Right ventricle myocardium superior (tissue), 1 donor: ENCODE measurements at regions not wholly inside any gene's neighbourhood (a gene's known extent, or its start where the extent isn't known, plus 50 kb on each side); places are given as distances from the start of the nearest gene placed in this dataset.
"Not testable (repeated sequence)": the region's sequence is repeated elsewhere in the genome, so short reads cannot be mapped to it uniquely, and the experiment has no call there.

Experiments
- ATAC-seq: fragments of 200-7000 bp; cut with Tn5 transposase; one replicate; pipeline ENCODE4 v1.9.1; 2020; ENCODE audit warnings: mild to moderate bottlenecking; ENCODE audit not compliant: poor library complexity
- DNase-seq: peaks from one replicate; pipeline ENCODE4 v3.0.0-alpha.2; 2020
- intact Hi-C: fragments of 100-400 bp; cut with DNase I; formaldehyde crosslinking; loops from one replicate; pipeline ENCODE4 v1.11.2; 2022
- donor health status: DM: no; HTN: yes; CAD: no; lungs with severe emphysema.

GRCh38 chr9:117649126-117649525, 55.1 kb upstream of the TLR4 start:
- DNase-seq: no peak
- ATAC-seq: no peak
- intact Hi-C loops: loop anchor here (10.0 kb wide), 1 partner anchor 136 kb away; no protein-coding TSS in a partner anchor

GRCh38 chr9:117644932-117645636, 59.1 kb upstream of the TLR4 start:
- intact Hi-C loops: loop anchor here (10.0 kb wide), 1 partner anchor 140 kb away; no protein-coding TSS in a partner anchor
- peak; percentile 71 for ATAC-seq
- no peak for DNase-seq

GRCh38 chr9:117644133-117644931, 59.9 kb upstream of the TLR4 start:
- intact Hi-C loops: loop anchor here (10.0 kb wide), 1 partner anchor 140 kb away; no protein-coding TSS in a partner anchor
- DNase-seq (peak; percentile 82), ATAC-seq (peak; percentile 89)

- no peak for ATAC-seq
- DNase-seq: no peak
- intact Hi-C loops: loop anchor here (10.0 kb wide), 1 partner anchor 142 kb away; no protein-coding TSS in a partner anchor
Observed at GRCh38 chr9:117643288-117643654, 60.9 kb upstream of the TLR4 start.

DNA sequence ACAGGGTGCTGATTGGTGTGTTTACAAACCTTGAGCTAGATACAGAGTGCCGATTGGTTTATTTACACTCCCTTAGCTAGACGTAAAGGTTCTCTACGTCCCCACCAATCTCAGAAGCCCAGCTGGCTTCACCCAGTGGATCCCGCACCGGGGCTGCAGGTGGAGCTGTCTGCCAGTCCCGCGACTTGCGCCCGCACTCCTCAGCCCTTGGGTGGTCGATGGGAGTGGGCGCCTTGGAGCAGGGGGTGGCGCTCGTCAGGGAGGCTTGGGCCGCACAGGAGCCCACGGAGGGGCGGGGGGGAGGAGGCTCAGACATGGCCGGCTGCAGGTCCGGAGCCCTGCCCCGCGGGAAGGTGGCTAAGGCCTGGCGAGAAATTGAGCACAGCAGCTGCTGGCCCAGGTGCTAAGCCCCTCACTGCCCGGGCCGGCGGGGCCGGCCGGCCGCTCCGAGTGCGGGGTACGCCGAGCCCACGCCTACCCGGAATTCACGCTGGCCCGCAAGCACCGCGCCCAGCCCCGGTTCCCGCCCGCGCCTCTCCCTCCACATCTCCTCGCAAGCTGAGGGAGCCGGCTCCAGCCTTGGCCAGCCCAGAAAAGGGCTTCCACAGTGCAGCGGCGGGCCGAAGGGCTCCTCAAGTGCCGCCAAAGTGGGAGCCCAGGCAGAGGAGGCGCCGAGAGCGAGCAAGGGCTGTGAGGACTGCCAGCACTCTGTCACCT, 61.5 kb upstream of the TLR4 start:
- not testable (repeated sequence) for DNase-seq, ATAC-seq
- intact Hi-C loops: loop anchor here (10.0 kb wide), 1 partner anchor 142 kb away; no protein-coding TSS in a partner anchor

GRCh38 chr9:117636681-117637080, 67.5 kb upstream of the TLR4 start:
- intact Hi-C loops: no loop called here
- ATAC-seq (no peak), DNase-seq (no peak)

DNA sequence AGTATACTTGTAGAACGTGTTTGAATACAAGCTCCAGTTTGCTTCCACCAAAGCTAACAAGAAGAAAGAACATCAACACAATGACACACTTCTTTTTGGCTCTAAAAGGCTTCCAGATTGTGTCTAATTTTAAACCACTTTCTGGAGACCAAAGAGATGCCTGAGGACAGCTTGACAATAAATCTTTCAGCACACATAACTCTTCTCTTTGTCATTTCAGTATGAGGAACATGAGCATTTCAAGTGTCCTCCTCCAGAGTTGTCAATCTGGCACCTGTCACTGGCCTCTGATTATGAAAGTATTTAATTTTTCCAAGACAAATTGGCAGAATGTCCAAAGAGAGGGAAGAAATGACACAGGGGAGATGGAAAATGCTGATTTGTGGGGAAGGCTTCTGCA, 79.0 kb upstream of the TLR4 start:
- ATAC-seq: no peak
- no peak for DNase-seq

GRCh38 chr9:117624106-117624505, 80.1 kb upstream of the TLR4 start:
- intact Hi-C loops: no loop called here
- DNase-seq (no peak), ATAC-seq (no peak)

More for the DNA sequence above, 79.0 kb upstream of the TLR4 start:
- intact Hi-C loops: no loop called here

GRCh38 chr9:117622347-117622746, 81.9 kb upstream of the TLR4 start:
- no peak for DNase-seq
- ATAC-seq: no peak
- intact Hi-C loops: no loop called here

GRCh38 chr9:117616431-117616831, 87.8 kb upstream of the TLR4 start:
- ATAC-seq (no peak), DNase-seq (no peak)
- intact Hi-C loops: no loop called here

DNA sequence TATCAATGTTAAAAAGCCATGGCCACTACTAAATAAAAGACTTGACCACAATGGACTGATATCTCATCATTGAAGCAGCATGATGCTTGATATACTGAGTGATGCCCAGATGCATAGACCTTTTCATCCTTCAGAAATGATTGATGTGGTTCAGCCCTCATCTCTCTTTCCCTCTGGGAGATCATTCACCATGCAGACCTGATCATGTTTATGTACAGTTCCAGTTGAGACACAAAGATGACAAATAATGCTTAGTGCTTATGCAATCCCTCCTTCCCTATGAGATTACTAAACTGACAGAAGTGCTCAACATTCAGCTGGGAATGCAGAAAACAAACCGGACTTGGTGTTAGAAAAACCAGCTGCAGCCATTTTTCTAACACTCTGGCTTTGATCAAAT, 91.9 kb upstream of the TLR4 start:
- intact Hi-C loops: no loop called here
- no peak for ATAC-seq
- no peak for DNase-seq

GRCh38 chr9:117597977-117598376, 106.2 kb upstream of the TLR4 start:
- no peak for ATAC-seq
- no peak for DNase-seq
- intact Hi-C loops: no loop called here

DNA sequence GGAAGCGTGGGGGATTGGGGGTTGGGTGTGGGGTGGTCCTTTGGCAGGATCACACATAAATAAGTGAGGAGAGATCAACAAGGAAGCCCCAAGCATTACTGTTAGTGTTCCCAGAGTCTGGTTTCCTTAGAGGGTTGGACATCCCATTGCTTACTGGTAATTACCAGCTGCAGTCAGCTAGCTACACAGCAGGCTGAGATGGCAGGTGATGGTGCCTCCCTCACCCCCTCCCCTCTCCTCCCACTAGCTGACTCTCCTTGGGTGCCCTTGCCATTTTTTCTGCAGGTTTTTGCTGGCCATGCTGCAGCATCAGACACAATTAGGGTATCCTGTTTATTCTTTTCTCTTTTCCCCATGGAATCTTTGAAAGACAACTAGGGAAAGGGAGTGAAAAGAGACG, 107.5 kb upstream of the TLR4 start:
- intact Hi-C loops: no loop called here
- DNase-seq: no peak

DNA sequence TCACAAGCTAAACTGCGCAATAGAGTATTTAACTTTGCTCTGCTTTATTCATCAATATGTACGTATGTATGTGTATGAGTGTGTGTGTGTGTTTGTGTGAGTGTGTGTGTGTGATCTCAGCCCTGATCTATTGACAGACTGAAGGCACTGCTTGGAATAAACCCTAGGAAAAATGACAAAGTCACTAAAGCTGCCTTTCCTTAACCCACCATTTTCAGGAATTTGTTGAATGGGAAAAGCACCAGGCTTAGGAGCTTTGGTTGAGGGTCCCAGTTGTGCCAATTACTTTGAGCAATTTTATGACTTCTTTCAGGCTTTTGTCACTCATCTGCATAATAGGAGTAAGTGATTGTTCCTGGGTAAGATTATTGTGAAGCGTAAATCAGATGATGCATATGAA, 108.6 kb upstream of the TLR4 start:
- no peak for DNase-seq
- intact Hi-C loops: no loop called here
- ATAC-seq: no peak

More for the DNA sequence above, 107.5 kb upstream of the TLR4 start:
- no peak for ATAC-seq

DNA sequence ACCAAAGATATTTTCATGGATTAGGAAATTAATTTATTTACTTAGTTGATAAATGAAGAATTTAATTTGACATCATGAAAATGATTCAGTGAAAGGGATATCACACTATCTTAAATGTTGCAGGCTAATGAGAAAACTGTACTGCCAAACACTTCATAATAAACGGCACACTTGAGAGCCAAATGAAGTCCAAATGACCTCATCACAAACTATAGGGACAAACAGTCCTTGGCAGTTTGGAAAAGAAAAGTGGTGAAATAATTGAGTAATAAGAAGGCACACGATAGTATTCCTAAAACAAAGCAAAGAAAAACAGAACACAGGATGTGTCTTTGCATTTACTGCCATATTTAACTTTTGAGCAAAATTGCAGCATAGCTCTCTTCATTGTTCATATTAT, 116.9 kb upstream of the TLR4 start:
- intact Hi-C loops: no loop called here
- no peak for DNase-seq
- ATAC-seq: no peak

- no peak for ATAC-seq
- DNase-seq: no peak
- intact Hi-C loops: no loop called here
Observed at GRCh38 chr9:117574099-117574498, 130.1 kb upstream of the TLR4 start.

- ATAC-seq: no peak
- DNase-seq: no peak
- intact Hi-C loops: no loop called here
Observed at GRCh38 chr9:117564839-117565238, 139.4 kb upstream of the TLR4 start.

DNA sequence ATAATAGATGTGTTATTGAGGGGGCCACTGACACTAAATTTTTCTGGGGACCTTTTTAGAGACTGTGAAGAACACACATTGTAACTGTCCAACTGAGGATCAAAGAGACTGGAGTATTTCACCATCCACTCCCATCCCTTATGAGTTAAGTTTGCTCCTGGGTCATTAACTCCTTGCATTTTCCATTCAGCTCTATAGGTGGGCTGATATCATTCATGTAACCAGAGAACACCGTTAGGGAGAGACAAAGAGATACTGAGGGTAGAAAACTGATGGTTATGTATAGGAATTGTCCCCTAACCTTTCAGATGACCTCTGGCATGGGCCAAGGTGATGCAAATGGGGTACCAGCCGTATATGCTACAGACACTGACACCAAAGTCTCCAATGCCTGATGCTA, 142.4 kb upstream of the TLR4 start:
- intact Hi-C loops: no loop called here
- no peak for ATAC-seq

GRCh38 chr9:117555964-117556629, 141.2 kb upstream of the ASTN2 start:
- ATAC-seq (no peak), DNase-seq (peak; percentile 42)
- intact Hi-C loops: no loop called here

More for the DNA sequence above, 142.4 kb upstream of the TLR4 start:
- DNase-seq: no peak
